ENCODE measurements at regions not wholly inside any gene's neighbourhood (a gene's known extent, or its start where the extent isn't known, plus 50 kb on each side); places are given as distances from the start of the nearest gene placed in this dataset.
"Not testable (repeated sequence)": the region's sequence is repeated elsewhere in the genome, so short reads cannot be mapped to it uniquely, and the experiment has no call there.

DNA sequence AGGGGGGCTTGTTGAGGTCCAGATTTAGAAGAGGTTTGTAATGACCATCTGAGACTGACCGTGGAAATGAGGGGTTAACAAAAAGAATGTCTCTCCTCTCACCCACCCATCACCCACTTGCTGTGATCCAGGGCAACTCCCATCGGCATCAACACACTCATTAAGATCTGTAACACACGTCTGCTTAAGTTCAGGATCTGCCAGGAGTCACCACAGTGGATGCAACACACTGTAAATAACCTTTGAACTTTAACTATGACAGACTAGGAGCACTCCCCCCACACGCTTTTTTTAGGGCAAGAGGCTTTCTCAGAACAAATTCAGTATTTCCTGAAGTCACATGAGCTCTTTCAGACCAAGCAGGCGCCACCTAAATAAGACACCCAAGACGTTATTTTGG, 301.9 kb downstream of the ANAPC1 start:
- FAIRE-seq, result not testable (repeated sequence)

DNA sequence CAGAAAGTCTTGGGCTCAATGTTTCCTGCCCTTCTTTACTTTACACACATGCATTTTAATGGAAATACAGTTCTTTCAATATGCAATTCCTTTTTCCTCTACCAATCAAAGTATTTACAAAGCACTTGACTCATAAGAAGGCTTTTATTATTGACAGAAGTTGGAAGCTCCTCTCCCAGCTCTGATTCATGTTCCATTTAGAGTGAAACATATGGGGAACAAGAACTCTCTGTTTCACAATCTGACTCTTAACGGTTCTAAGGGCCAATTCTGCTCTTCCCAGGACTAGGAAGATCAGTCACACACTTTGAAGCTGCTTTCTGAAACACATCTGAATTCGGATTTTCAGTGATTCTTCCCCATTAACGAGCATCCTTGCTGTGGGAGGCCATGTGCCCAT, 300.5 kb downstream of the ANAPC1 start:
- H3K4me1 ChIP-seq (ENCODE audit: control insufficient read depth in 2 of 3, insufficient read depth in 2 of 3, low read depth in 1 of 3, low read length in 3 of 3); FAIRE-seq; H3K4me3 ChIP-seq (ENCODE audit: low read length in 3 of 3); H3K27ac ChIP-seq (ENCODE audit: low read depth in 2 of 2, low read length in 2 of 2); H3K36me3 ChIP-seq (ENCODE audit: control insufficient read depth in 2 of 3, insufficient read depth in 3 of 3, low read length in 3 of 3); DNase-seq; H3K27me3 ChIP-seq (ENCODE audit: control insufficient read depth, insufficient read depth, low read length); H3K9ac ChIP-seq (ENCODE audit: low read length in 3 of 3); H3K9me3 ChIP-seq (ENCODE audit: control insufficient read depth in 2 of 3, insufficient read depth in 1 of 3, low read length in 3 of 3); intact Hi-C loops (cut with DNase I): not testable (repeated sequence)

More for the DNA sequence above, 301.9 kb downstream of the ANAPC1 start:
- H3K27me3 ChIP-seq (ENCODE audit: control insufficient read depth, insufficient read depth, low read length); H3K36me3 ChIP-seq (ENCODE audit: control insufficient read depth in 2 of 3, insufficient read depth in 3 of 3, low read length in 3 of 3); H3K9ac ChIP-seq (ENCODE audit: low read length in 3 of 3); H3K4me3 ChIP-seq (ENCODE audit: low read length in 3 of 3); H3K9me3 ChIP-seq (ENCODE audit: control insufficient read depth in 2 of 3, insufficient read depth in 1 of 3, low read length in 3 of 3); H3K27ac ChIP-seq (ENCODE audit: low read depth in 2 of 2, low read length in 2 of 2); DNase-seq; H3K4me1 ChIP-seq (ENCODE audit: control insufficient read depth in 2 of 3, insufficient read depth in 2 of 3, low read depth in 1 of 3, low read length in 3 of 3); intact Hi-C loops (cut with DNase I): not testable (repeated sequence)

DNA sequence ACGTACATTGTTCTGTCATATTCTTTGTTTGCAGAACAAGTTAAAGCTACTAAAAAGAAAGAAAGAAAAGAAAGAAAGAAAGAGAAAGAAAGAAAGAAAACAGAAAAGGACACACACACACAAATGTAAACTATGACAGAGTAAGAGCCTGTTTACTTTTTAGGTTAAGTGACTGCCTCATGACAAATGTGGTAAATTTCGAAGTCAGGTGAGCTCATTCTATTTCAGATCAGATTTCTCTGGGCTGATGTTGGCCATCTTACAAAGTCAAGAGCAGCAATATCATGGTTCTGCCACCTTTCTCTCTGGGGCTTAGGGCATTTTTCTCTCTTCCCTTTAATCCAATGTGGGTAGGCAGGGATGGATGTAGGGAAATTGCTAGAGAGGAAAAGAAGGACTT, 299.5 kb downstream of the ANAPC1 start:
- H3K9ac ChIP-seq (ENCODE audit: low read length in 3 of 3); H3K27ac ChIP-seq (ENCODE audit: low read depth in 2 of 2, low read length in 2 of 2); H3K27me3 ChIP-seq (ENCODE audit: control insufficient read depth, insufficient read depth, low read length); H3K4me3 ChIP-seq (ENCODE audit: low read length in 3 of 3); DNase-seq; H3K9me3 ChIP-seq (ENCODE audit: control insufficient read depth in 2 of 3, insufficient read depth in 1 of 3, low read length in 3 of 3); H3K36me3 ChIP-seq (ENCODE audit: control insufficient read depth in 2 of 3, insufficient read depth in 3 of 3, low read length in 3 of 3); FAIRE-seq; H3K4me1 ChIP-seq (ENCODE audit: control insufficient read depth in 2 of 3, insufficient read depth in 2 of 3, low read depth in 1 of 3, low read length in 3 of 3); intact Hi-C loops (cut with DNase I): not testable (repeated sequence)

DNA sequence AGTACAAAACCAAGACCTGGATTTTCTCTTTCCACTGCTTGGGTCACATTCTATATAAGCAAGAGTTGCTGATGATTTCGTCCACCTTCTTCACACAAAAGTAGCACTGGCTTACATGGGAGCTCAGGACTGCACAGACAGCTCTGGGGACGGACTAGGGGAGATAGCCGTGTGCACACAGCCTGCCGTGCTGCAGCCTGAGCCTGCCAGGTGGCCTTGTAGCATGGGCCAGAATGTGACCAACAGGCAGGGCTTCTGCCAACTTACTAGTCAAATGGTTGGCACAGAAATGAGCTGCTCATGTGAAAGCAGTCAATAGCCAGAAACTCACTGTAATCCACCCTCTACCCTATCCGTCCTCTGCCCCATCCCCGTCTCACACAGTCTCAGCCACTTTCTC, 299.0 kb downstream of the ANAPC1 start:
- H3K9ac ChIP-seq (ENCODE audit: low read length in 3 of 3); H3K4me1 ChIP-seq (ENCODE audit: control insufficient read depth in 2 of 3, insufficient read depth in 2 of 3, low read depth in 1 of 3, low read length in 3 of 3); H3K27ac ChIP-seq (ENCODE audit: low read depth in 2 of 2, low read length in 2 of 2); H3K36me3 ChIP-seq (ENCODE audit: control insufficient read depth in 2 of 3, insufficient read depth in 3 of 3, low read length in 3 of 3); H3K4me3 ChIP-seq (ENCODE audit: low read length in 3 of 3); FAIRE-seq; H3K9me3 ChIP-seq (ENCODE audit: control insufficient read depth in 2 of 3, insufficient read depth in 1 of 3, low read length in 3 of 3); DNase-seq; H3K27me3 ChIP-seq (ENCODE audit: control insufficient read depth, insufficient read depth, low read length); intact Hi-C loops (cut with DNase I): not testable (repeated sequence)

DNA sequence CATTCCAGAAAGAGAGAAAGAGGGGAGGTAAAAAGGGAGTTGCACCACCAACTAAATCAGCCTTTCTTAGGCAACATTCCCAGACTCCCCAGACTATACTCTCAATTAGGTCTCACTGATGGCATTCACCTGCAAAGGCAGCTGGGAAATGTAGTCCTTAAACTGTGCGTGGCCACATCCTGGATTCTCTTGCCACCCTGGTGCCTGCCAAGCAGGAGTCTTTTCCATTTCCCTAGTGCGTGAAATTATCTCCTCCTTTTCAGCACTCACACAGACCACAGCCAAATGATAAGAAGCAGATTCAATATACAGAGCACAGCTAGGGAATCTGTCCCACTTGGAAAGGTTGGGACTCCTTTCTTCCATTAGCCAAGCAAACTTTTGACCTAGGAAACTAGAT, 298.0 kb downstream of the ANAPC1 start:
- DNase-seq; H3K4me1 ChIP-seq (ENCODE audit: control insufficient read depth in 2 of 3, insufficient read depth in 2 of 3, low read depth in 1 of 3, low read length in 3 of 3); FAIRE-seq; intact Hi-C loops (cut with DNase I); H3K4me3 ChIP-seq (ENCODE audit: low read length in 3 of 3); H3K36me3 ChIP-seq (ENCODE audit: control insufficient read depth in 2 of 3, insufficient read depth in 3 of 3, low read length in 3 of 3); H3K27me3 ChIP-seq (ENCODE audit: control insufficient read depth, insufficient read depth, low read length); H3K9me3 ChIP-seq (ENCODE audit: control insufficient read depth in 2 of 3, insufficient read depth in 1 of 3, low read length in 3 of 3); H3K9ac ChIP-seq (ENCODE audit: low read length in 3 of 3); H3K27ac ChIP-seq (ENCODE audit: low read depth in 2 of 2, low read length in 2 of 2): not testable (repeated sequence)

DNA sequence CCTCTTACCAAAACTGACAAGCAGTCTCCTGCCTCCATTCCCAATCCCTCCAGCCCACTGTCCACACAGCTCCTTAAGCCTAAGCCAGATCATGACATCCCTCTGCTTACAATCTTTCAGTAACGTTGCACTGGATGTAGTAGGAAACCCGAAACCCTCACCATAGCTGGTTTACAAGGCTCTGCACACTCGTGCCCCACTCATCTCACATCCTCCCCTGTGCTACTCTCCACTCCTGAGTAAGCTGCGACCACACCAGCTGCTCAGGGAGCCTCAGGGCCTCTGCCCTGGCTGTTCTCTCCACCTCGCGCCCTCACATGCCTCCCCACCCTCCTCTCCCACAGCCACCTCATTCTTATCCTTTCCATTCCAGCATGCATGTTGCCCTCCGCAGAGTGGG, 288.9 kb downstream of the ANAPC1 start:
- intact Hi-C loops (cut with DNase I); H3K4me1 ChIP-seq (ENCODE audit: control insufficient read depth in 2 of 3, insufficient read depth in 2 of 3, low read depth in 1 of 3, low read length in 3 of 3); H3K9ac ChIP-seq (ENCODE audit: low read length in 3 of 3); H3K9me3 ChIP-seq (ENCODE audit: control insufficient read depth in 2 of 3, insufficient read depth in 1 of 3, low read length in 3 of 3); DNase-seq; H3K27me3 ChIP-seq (ENCODE audit: control insufficient read depth, insufficient read depth, low read length); FAIRE-seq; H3K27ac ChIP-seq (ENCODE audit: low read depth in 2 of 2, low read length in 2 of 2); H3K4me3 ChIP-seq (ENCODE audit: low read length in 3 of 3); H3K36me3 ChIP-seq (ENCODE audit: control insufficient read depth in 2 of 3, insufficient read depth in 3 of 3, low read length in 3 of 3): not testable (repeated sequence)

DNA sequence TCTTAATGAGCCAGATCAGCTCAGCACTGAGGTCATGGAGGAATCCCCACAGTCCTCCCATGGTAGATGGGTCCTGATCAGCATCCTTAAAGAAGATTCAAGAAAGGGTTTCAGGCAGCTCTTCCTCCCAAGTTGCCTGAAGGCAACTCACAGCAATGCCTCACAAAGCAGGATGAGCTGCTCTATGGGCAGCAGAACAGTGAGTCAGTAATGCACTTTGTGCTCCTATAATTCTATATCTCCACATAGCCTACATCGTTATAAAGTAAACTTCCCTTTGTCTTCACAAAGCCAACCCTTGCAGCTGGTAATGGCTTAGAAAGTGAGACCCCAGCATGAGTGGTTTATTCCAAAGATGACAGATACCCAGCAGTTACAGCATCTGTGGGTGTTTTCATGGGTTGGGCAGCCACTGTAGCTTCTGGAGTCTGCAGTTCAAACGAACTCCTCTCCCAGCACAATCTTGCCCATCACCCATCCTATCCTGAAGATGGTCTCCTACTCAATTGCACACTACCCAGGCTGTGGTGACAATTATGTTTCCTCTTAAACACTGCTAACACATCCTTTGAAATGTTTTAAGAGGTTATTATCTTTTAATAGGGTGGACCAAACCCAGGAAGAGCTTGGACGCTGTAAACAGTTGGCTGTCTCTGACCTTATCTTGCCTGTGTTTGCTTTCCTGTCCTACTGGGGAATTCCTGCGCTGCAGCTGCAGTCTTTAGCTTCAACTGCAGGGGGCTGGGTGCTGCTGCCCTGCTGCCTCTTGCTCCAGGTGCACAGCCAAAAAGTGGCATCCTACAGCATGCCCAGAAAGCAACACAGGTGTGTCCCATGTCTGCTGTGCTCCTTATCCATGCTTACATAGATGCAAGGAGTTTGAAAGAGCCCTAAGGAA, 286.9 kb downstream of the ANAPC1 start:
- H3K36me3 ChIP-seq (ENCODE audit: control insufficient read depth in 2 of 3, insufficient read depth in 3 of 3, low read length in 3 of 3); FAIRE-seq: not testable (repeated sequence)

DNA sequence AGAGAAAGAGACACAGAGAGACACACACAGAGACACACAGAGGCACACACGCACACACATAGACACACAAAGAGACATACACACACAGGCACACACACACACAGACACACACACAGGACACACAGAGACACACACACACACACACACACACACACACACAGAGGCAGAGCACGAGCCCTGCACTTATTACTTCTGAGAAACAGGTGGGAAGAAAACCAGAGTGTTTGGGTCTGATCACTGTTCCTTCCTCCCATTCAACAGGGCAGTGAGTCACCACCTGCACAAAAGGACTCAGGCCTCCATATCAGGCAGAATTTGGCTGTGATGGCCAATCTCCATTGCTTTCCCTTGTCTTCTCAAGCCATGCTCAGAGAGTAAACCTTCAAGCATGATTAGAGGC, 285.0 kb downstream of the ANAPC1 start:
- not testable (repeated sequence) for FAIRE-seq, DNase-seq

More for the DNA sequence above, 286.9 kb downstream of the ANAPC1 start:
- H3K4me3 ChIP-seq (ENCODE audit: low read length in 3 of 3); H3K9me3 ChIP-seq (ENCODE audit: control insufficient read depth in 2 of 3, insufficient read depth in 1 of 3, low read length in 3 of 3); H3K4me1 ChIP-seq (ENCODE audit: control insufficient read depth in 2 of 3, insufficient read depth in 2 of 3, low read depth in 1 of 3, low read length in 3 of 3); DNase-seq; H3K9ac ChIP-seq (ENCODE audit: low read length in 3 of 3); intact Hi-C loops (cut with DNase I); H3K27ac ChIP-seq (ENCODE audit: low read depth in 2 of 2, low read length in 2 of 2); H3K27me3 ChIP-seq (ENCODE audit: control insufficient read depth, insufficient read depth, low read length): not testable (repeated sequence)

More for the DNA sequence above, 285.0 kb downstream of the ANAPC1 start:
- H3K27me3 ChIP-seq (ENCODE audit: control insufficient read depth, insufficient read depth, low read length); intact Hi-C loops (cut with DNase I); H3K9ac ChIP-seq (ENCODE audit: low read length in 3 of 3); H3K9me3 ChIP-seq (ENCODE audit: control insufficient read depth in 2 of 3, insufficient read depth in 1 of 3, low read length in 3 of 3); H3K4me3 ChIP-seq (ENCODE audit: low read length in 3 of 3); H3K4me1 ChIP-seq (ENCODE audit: control insufficient read depth in 2 of 3, insufficient read depth in 2 of 3, low read depth in 1 of 3, low read length in 3 of 3); H3K27ac ChIP-seq (ENCODE audit: low read depth in 2 of 2, low read length in 2 of 2); H3K36me3 ChIP-seq (ENCODE audit: control insufficient read depth in 2 of 3, insufficient read depth in 3 of 3, low read length in 3 of 3): not testable (repeated sequence)

Data from kidney (tissue), 10 donors.